NT2/D1 (cell line): ENCODE measurements at regions not wholly inside any gene's neighbourhood (a gene's known extent, or its start where the extent isn't known, plus 50 kb on each side); places are given as distances from the start of the nearest gene placed in this dataset.
"Not testable (repeated sequence)": the region's sequence is repeated elsewhere in the genome, so short reads cannot be mapped to it uniquely, and the experiment has no call there.

Experiments
- DNase-seq: peaks from one replicate; pipeline ENCODE4 v3.0.0-alpha.2; 2011; ENCODE audit warnings: low read depth, low spot score
- H3K27me3 ChIP-seq: 2 replicates; pipeline ENCODE4 v1.6.0; 2011; ENCODE audit warnings: mild to moderate bottlenecking; ENCODE audit not compliant: insufficient read length, insufficient read depth
- H3K36me3 ChIP-seq: 2 replicates; pipeline ENCODE4 v1.6.1; 2011; ENCODE audit warnings: mild to moderate bottlenecking, low read length, mixed read lengths; ENCODE audit not compliant: insufficient read depth, insufficient read length
- H3K4me1 ChIP-seq: 2 replicates; pipeline ENCODE4 v1.5.1; 2011; ENCODE audit not compliant: insufficient read depth, insufficient read length
- H3K4me3 ChIP-seq: 2 replicates; pipeline ENCODE4 v1.5.1; 2011; ENCODE audit warnings: low read depth; ENCODE audit not compliant: insufficient read length
- H3K9ac ChIP-seq: 2 replicates; pipeline ENCODE4 v1.6.0; 2011; ENCODE audit warnings: low read depth; ENCODE audit not compliant: insufficient read length
- H3K9me3 ChIP-seq: 2 replicates; pipeline ENCODE4 v1.5.1; 2011; ENCODE audit warnings: mild to moderate bottlenecking, low read length; ENCODE audit not compliant: insufficient read depth
- SUZ12 ChIP-seq: IDR thresholded peaks from 2 replicates; pipeline ENCODE4 v1.6.1; 2011; ENCODE audit not compliant: insufficient read length, insufficient read depth; ENCODE audit errors: extremely low read depth
- YY1 ChIP-seq: IDR thresholded peaks from 2 replicates; pipeline ENCODE4 v1.6.1; 2011; ENCODE audit not compliant: insufficient read length, insufficient read depth
- ZNF274 ChIP-seq: IDR thresholded peaks from 2 replicates; pipeline ENCODE4 v1.6.1; 2011; ENCODE audit warnings: mild to moderate bottlenecking, low read depth, low read length

DNA sequence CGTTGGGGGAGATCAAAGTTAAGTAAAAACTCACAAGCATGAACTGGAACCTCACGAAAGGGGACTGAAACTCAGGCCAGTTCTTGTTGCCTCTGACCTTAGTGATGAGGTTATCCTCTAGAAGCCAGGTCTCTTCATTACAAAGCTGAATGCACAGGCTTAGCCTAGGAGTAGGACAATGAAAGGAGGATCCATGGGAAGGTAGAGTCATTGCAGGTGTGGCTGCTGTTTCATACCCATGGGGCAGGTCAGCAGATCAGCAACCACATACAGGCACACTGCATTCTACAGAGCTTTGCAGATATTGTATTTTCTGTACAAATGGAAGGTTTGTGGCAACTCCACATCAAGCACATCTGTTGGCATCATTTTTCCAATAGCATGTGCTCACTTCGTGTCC is 341.3 kb upstream of the SOX9 start:
- Histone ChIP-seq H3K4me3 (no peak overlapping the region), H3K9ac (no peak overlapping the region), H3K9me3 (no peaks in the 10 kb centered on the region), H3K27me3 (no peaks in the 10 kb centered on the region), H3K4me1 (no peaks in the 10 kb centered on the region), H3K36me3 (no peaks in the 10 kb centered on the region)
- DNase-seq = no peak
- TF ChIP-seq YY1 (no peak), SUZ12 (no peak), ZNF274 (no peak)

DNA sequence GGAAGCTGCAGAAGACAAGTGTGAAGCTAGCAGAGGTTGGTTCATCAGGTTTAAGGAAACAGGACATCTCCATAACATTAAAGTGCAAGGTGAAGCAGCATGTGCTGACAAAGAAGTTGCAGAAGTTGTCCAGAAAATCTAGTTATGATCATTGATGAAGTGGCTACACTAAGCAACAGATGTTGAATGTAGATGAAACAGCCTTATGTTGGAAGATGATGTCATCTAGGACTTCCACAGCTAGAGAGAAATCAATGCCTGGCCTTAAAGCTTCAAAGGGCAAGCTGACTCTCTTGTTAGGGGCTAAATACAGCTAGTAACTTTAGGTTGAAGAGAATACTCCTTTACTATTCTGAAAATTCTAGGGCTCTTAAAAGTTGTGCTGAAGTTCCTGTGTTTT is 340.2 kb upstream of the SOX9 start:
- Histone ChIP-seq H3K4me3 (no peak overlapping the region), H3K9ac (no peak overlapping the region), H3K36me3 (no peaks in the 10 kb centered on the region), H3K4me1 (no peaks in the 10 kb centered on the region), H3K9me3 (no peaks in the 10 kb centered on the region), H3K27me3 (no peaks in the 10 kb centered on the region)
- DNase-seq = no peak
- TF ChIP-seq YY1 (no peak), ZNF274 (no peak), SUZ12 (no peak)

DNA sequence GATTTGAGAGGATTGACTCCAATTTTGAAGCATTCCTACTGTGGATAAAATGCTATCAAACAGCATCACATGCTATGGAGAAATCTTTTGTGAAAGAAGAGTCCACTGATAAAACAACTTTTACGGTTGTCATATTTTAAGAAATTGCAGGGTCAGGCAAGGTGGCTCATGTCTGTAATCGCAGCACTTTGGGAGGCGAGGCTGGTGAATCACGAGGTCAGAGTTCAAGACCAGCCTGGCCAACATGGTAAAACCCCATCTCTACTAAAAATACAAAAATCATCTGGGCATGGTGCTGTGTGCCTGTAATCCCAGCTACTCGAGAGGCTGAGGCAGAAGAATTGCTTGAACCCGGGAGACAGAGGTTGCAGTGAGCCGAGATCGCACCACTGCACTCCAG is 338.8 kb upstream of the SOX9 start:
- not testable (repeated sequence) for H3K27me3 ChIP-seq, H3K9ac ChIP-seq, H3K4me3 ChIP-seq, H3K4me1 ChIP-seq, H3K9me3 ChIP-seq, DNase-seq, H3K36me3 ChIP-seq

DNA sequence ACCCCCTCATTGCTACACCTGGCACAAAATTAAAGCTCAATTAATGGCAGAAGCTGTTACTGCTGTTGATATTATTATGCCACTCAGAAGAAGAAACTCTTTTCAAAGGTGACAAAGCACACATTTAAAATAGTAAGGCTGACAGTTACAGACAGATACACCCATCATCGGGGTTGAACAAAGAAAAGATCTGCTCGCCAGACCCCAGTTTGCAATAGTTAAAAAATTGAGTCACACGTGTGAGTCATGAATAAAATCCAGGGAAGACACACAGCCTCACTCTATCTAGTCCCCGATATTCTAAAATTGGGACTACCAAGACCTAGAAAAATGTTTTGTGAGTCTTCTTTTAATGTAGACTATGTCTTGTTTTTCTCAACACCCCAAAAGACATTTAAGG is 330.0 kb upstream of the SOX9 start:
- DNase-seq = no peak

DNA sequence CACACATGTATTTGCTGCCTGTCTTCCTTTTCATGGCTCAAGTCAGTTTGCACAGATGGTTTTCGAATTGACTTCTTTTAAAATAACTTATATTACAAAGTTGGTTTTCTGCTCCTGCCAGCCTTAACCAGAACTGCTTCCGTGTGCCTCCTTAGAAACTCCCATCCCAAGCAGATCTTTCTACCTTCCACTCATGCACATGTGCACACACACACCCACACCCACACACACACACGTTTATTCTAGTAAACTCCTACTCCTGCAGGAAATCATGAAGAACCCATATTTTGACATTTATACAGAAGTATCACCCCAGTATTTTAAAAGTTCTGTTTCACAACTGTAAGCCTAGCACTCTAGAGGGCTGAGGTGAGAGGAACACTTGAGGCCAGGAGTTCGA is 329.5 kb upstream of the SOX9 start:
- DNase-seq = no peak
- no peaks in the 10 kb centered on the region for H3K9me3 ChIP-seq
- no peaks in the 10 kb centered on the region for H3K27me3 ChIP-seq
- no peaks in the 10 kb centered on the region for H3K36me3 ChIP-seq
- no peak overlapping the region for H3K4me3 ChIP-seq
- no peak overlapping the region for H3K9ac ChIP-seq
- no peak for TF ChIP-seq ZNF274
- no peak for TF ChIP-seq YY1
- TF ChIP-seq SUZ12 = no peak
- H3K4me1 ChIP-seq = no peaks in the 10 kb centered on the region

More for the DNA sequence above, 330.0 kb upstream of the SOX9 start:
- no peak for TF ChIP-seq SUZ12
- no peak for TF ChIP-seq ZNF274
- TF ChIP-seq YY1 = no peak
- Histone ChIP-seq H3K27me3 (no peaks in the 10 kb centered on the region), H3K9ac (no peak overlapping the region), H3K4me3 (no peak overlapping the region), H3K9me3 (no peaks in the 10 kb centered on the region), H3K36me3 (no peaks in the 10 kb centered on the region), H3K4me1 (no peaks in the 10 kb centered on the region)

DNA sequence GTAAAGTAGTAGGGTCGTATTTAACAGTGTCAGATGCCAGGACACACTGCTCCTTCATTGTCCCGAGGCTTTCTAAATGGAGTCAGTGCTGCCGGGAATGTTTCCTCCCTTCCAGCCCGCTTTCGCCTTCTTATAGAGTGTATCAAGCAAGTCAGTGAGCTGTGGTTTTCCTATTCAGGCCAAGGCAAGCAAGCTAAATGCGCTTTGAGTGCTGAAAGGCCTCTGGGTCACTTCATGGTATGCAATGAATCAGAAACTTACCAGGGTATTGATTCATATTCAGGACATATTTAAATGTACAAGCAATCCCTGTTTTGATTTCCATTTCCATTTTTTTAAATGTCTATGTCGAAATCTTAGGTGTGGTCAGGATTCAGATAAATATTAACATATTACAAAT is 327.9 kb upstream of the SOX9 start:
- no peak for DNase-seq
- Histone ChIP-seq H3K4me3 (no peak overlapping the region), H3K27me3 (no peaks in the 10 kb centered on the region), H3K4me1 (no peaks in the 10 kb centered on the region), H3K36me3 (no peaks in the 10 kb centered on the region), H3K9me3 (no peaks in the 10 kb centered on the region), H3K9ac (no peak overlapping the region)
- TF ChIP-seq SUZ12 (no peak), YY1 (no peak), ZNF274 (no peak)

DNA sequence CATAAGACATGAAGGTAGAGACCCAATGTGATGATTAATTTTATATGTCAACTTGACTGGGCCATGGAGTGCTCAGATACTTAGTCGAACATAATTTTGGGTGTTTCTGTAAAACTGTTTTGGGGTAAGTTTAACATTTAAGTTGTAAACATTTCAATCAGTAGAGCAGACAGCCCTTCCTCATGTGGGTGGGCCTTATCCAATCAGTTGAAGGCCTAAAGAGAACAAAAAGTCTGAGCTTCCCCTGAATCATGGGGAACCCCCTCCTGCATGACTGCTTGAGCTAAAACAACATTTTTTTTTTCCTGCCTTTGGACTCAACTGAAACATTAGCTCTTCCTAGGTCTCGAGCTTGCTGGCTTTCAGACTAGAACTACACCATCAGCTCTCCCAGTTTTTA is 327.3 kb upstream of the SOX9 start:
- TF ChIP-seq YY1 = no peak
- no peak for TF ChIP-seq ZNF274
- TF ChIP-seq SUZ12 = no peak
- Histone ChIP-seq H3K9ac (no peak overlapping the region), H3K4me3 (no peak overlapping the region), H3K9me3 (no peaks in the 10 kb centered on the region), H3K27me3 (no peaks in the 10 kb centered on the region), H3K36me3 (no peaks in the 10 kb centered on the region), H3K4me1 (no peaks in the 10 kb centered on the region)
- DNase-seq = no peak

DNA sequence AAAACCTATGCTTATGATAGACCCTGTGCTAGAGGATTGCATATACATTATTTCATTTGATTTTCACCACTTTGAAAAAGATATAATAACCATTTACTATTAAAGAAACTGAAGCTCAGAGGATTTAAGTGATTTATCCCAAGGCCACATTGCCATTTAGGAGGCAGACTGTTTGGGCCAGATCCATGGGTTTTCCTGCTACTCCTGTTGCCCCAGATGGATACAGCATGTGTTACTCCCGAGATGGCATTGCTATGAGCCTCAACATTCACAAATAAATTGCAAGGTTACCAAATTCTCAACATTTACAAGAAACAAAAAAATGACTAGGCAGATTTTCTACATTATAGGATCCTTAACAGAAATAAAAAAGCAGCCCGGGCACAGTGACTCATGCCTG is 322.1 kb upstream of the SOX9 start:
- Histone ChIP-seq H3K36me3 (no peaks in the 10 kb centered on the region), H3K9ac (no peak overlapping the region), H3K9me3 (no peaks in the 10 kb centered on the region), H3K4me3 (no peak overlapping the region), H3K27me3 (no peaks in the 10 kb centered on the region), H3K4me1 (no peaks in the 10 kb centered on the region)
- TF ChIP-seq SUZ12 (no peak), YY1 (no peak), ZNF274 (no peak)
- DNase-seq = no peak
